Naive B cell (primary cell): ENCODE measurements at regions not wholly inside any gene's neighbourhood (a gene's known extent, or its start where the extent isn't known, plus 50 kb on each side); places are given as distances from the start of the nearest gene placed in this dataset.
"Not testable (repeated sequence)": the region's sequence is repeated elsewhere in the genome, so short reads cannot be mapped to it uniquely, and the experiment has no call there.

Experiments used
- ATAC-seq, 2 donors: fragments of 150-1000 bp; cut with Tn5 transposase; 2 replicates each; pipeline ENCODE4 v1.10.0; 2021; ENCODE audit warnings: low read depth in 2 of 2, mild to moderate bottlenecking in 2 of 2, moderate library complexity in 2 of 2
- DNase-seq: peaks from one replicate; pipeline ENCODE4 v3.0.0; 2022
- H3K27ac Mint-ChIP-seq, 6 donors: one replicate each; pipeline ENCODE4 v1.8.0; 2020 to 2022; ENCODE audit warnings: mild to moderate bottlenecking in 6 of 6, mixed read lengths in 6 of 6, moderate library complexity in 5 of 6, inconsistent platforms in 2 of 6
- H3K27me3 Mint-ChIP-seq, 3 donors: one replicate each; pipeline ENCODE4 v1.8.0; 2021 to 2022; ENCODE audit warnings: mixed read lengths in 3 of 3, mild to moderate bottlenecking in 1 of 3
- H3K36me3 Mint-ChIP-seq, 2 donors: one replicate each; pipeline ENCODE4 v1.8.0; 2020 to 2022; ENCODE audit warnings: mixed read lengths in 2 of 2, inconsistent platforms in 1 of 2, mild to moderate bottlenecking in 1 of 2
- H3K4me1 Mint-ChIP-seq, 3 donors: one replicate each; pipeline ENCODE4 v1.8.0; 2020 to 2022; ENCODE audit warnings: mixed read lengths in 3 of 3, inconsistent platforms in 1 of 3, mild to moderate bottlenecking in 1 of 3, moderate library complexity in 1 of 3
- H3K4me3 Mint-ChIP-seq, 8 donors: one replicate each; pipeline ENCODE4 v1.8.0; 2020 to 2022; ENCODE audit warnings: mild to moderate bottlenecking in 8 of 8, mixed read lengths in 8 of 8, moderate library complexity in 8 of 8, inconsistent platforms in 2 of 8
- H3K9me3 Mint-ChIP-seq, 7 donors: one replicate each; pipeline ENCODE4 v1.8.0; 2020 to 2022; ENCODE audit warnings: mixed read lengths in 7 of 7, mild to moderate bottlenecking in 5 of 7, inconsistent platforms in 2 of 7, moderate library complexity in 1 of 7

- Mint-ChIP-seq H3K9me3 (peaks cover 0 to 5% (median 4%) of the 10 kb centered on the region in 7 donors), H3K27me3 (no peaks in the 10 kb centered on the region), H3K36me3 (no peaks in the 10 kb centered on the region), H3K27ac (no peak overlapping the region), H3K4me1 (no peaks in the 10 kb centered on the region), H3K4me3 (no peak overlapping the region)
- DNase-seq (no peak), ATAC-seq (no peak)
These were observed 422.7 kb upstream of the CDH20 start for GRCh38 chr18:60910534-60910933.

DNA sequence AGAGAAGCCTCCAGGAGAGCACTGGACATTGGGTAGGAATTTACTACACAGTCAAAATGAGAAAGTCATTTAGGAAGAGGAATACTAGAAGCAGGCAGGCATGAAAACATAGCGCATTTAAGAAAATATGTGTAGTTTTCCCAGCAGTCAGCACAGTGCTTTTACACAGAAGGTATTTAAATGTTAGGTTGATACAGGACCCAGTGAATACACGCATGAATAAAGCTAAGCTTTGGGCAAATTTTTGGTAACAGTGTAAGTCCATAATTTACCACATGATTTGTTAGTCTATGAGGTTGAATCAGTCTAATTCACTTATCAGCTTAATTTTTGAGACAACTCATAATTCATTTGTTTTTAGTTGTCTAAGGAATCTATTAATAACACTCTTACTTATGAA lies 421.7 kb upstream of the CDH20 start:
- Mint-ChIP-seq H3K27ac (no peak overlapping the region), H3K36me3 (no peaks in the 10 kb centered on the region), H3K4me1 (no peaks in the 10 kb centered on the region), H3K27me3 (no peaks in the 10 kb centered on the region), H3K4me3 (no peak overlapping the region), H3K9me3 (peaks cover 0 to 5% (median 2%) of the 10 kb centered on the region in 7 donors)
- DNase-seq (no peak), ATAC-seq (no peak)

GRCh38 chr18:60915160-60915559 lies 418.1 kb upstream of the CDH20 start:
- H3K4me3 Mint-ChIP-seq = no peak overlapping the region
- DNase-seq (no peak), ATAC-seq (no peak)
- H3K36me3 Mint-ChIP-seq = no peaks in the 10 kb centered on the region
- no peaks in the 10 kb centered on the region for H3K4me1 Mint-ChIP-seq
- peaks cover 0 to 5% (median 2%) of the 10 kb centered on the region in 7 donors for H3K9me3 Mint-ChIP-seq
- H3K27ac Mint-ChIP-seq = no peak overlapping the region
- H3K27me3 Mint-ChIP-seq = no peaks in the 10 kb centered on the region

- H3K4me1 Mint-ChIP-seq, DNase-seq, ATAC-seq, H3K4me3 Mint-ChIP-seq, H3K36me3 Mint-ChIP-seq, H3K9me3 Mint-ChIP-seq, H3K27ac Mint-ChIP-seq, H3K27me3 Mint-ChIP-seq: not testable (repeated sequence)
These were observed 414.4 kb upstream of the CDH20 start for GRCh38 chr18:60918862-60919261.

GRCh38 chr18:60925892-60926291 lies 407.3 kb upstream of the CDH20 start:
- H3K27ac Mint-ChIP-seq = no peak overlapping the region
- H3K4me3 Mint-ChIP-seq = no peak overlapping the region
- no peaks in the 10 kb centered on the region for H3K4me1 Mint-ChIP-seq
- H3K36me3 Mint-ChIP-seq = no peaks in the 10 kb centered on the region
- peaks cover 0 to 9% (median 3%) of the 10 kb centered on the region in 7 donors for H3K9me3 Mint-ChIP-seq
- ATAC-seq = no peak
- no peak for DNase-seq
- H3K27me3 Mint-ChIP-seq = no peaks in the 10 kb centered on the region

DNA sequence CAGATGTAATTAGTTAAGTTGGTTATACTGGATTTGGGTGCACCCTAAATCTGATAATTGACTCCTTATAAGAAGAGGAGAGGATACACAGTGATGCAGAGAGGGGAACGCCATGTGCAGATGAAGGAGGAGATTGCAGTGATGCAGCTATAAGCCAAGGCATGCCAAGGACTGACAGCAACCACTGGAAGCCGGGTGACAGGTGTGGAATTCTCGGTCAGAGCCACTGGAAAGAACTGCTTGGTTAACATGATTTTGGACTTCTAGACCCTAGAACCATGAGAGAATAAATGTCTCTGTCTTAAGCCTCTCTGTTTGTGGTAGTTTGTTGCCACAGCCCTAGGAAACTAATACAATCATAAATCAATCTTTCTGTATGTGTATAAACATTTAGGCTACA lies 403.3 kb upstream of the CDH20 start:
- H3K36me3 Mint-ChIP-seq = no peaks in the 10 kb centered on the region
- DNase-seq (no peak), ATAC-seq (no peak)
- H3K27me3 Mint-ChIP-seq = no peaks in the 10 kb centered on the region
- H3K9me3 Mint-ChIP-seq = peaks cover 2 to 9% (median 4%) of the 10 kb centered on the region in 7 donors
- H3K4me1 Mint-ChIP-seq = no peaks in the 10 kb centered on the region
- H3K27ac Mint-ChIP-seq = no peak overlapping the region
- no peak overlapping the region for H3K4me3 Mint-ChIP-seq

DNA sequence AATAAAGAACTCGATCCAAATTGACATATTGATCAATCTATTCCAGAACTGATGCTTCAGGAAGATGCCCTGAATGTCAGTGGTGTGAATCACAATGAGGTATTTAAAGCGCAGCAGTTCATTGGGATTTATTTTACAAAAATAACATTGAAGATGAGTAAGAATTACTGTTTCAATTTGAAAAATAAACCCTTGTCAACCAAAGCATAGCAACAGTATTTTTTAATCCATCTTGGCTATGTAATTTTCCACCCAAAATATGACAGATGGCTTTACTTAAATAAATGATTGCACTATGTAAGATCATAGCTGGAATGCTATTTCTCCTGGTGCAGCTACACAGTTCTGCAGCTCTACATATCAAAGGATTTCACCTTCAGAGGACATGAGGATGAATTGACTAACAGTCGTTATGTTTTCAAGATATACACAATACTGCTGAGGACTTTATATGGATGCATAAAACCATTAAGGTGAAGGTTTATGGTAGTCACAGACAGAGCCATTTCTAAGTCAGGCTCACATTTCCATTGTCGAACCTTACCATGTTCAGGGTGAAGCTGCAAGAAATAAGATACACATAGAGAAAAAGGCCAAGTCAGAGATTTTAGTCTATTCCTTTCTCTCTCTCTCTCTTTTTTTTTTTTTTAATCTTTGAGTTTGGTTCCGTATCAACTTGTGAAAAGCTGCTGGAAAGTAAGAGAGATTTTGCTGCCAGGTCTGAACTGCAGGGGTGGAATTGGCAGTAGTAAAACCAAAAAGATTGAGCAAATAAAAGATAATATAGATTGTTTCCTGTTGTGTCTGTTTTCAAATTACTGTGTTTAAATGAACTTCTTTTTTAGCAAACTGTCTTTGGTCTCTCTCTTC lies 398.0 kb upstream of the CDH20 start:
- Mint-ChIP-seq H3K4me3 (no peak overlapping the region), H3K27ac (no peak overlapping the region), H3K27me3 (no peaks in the 10 kb centered on the region), H3K36me3 (no peaks in the 10 kb centered on the region), H3K9me3 (peaks cover 0 to 10% (median 3%) of the 10 kb centered on the region in 7 donors), H3K4me1 (no peaks in the 10 kb centered on the region)
- ATAC-seq = no peak
- no peak for DNase-seq

DNA sequence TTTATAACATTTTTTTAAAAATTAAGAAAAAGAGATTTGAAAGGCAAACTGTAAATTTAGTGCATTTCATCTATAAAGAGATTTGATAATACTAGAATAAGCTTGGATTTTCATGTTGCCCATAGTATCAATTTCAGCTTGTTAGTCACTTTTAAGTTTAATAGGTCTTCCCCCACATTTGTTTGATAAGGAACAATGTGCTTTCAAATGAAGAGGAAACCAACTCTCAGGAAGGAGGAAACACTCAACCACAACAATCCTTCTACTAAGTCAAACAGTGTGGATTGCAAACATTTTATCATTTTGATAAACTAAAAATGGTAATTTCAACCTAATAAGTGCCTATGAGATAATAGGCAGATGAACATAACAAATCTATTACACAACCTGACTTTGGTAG lies 397.1 kb upstream of the CDH20 start:
- H3K4me3 Mint-ChIP-seq = no peak overlapping the region

DNA sequence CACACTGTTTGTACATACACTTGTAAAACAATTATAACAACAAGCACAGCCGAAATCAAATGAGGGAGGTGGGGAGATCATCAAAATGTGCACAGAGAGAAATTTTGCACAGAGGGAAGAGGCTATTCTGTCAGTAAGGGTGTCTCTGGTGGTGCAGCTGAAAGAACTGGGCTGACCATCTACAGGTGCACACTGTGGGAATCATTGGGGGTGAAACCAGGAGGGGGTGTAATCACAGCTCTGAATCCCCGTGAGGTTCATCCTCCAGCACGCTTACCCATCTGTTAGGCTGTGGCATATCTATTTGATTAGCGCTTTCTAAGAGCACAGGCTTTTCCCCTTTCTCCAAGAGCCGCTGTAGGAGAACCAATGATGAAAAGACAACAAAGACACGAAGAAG lies 389.9 kb upstream of the CDH20 start:
- DNase-seq = no peak
- Mint-ChIP-seq H3K27ac (no peak overlapping the region), H3K27me3 (no peaks in the 10 kb centered on the region), H3K4me3 (no peak overlapping the region), H3K36me3 (no peaks in the 10 kb centered on the region), H3K4me1 (no peaks in the 10 kb centered on the region), H3K9me3 (peaks cover 0 to 6% (median 0%) of the 10 kb centered on the region in 7 donors)
- ATAC-seq = no peak

More for the DNA sequence above, 397.1 kb upstream of the CDH20 start:
- Mint-ChIP-seq H3K4me1 (no peaks in the 10 kb centered on the region), H3K27ac (no peak overlapping the region), H3K36me3 (no peaks in the 10 kb centered on the region), H3K9me3 (peaks cover 0 to 10% (median 3%) of the 10 kb centered on the region in 7 donors), H3K27me3 (no peaks in the 10 kb centered on the region)
- DNase-seq (no peak), ATAC-seq (no peak)

DNA sequence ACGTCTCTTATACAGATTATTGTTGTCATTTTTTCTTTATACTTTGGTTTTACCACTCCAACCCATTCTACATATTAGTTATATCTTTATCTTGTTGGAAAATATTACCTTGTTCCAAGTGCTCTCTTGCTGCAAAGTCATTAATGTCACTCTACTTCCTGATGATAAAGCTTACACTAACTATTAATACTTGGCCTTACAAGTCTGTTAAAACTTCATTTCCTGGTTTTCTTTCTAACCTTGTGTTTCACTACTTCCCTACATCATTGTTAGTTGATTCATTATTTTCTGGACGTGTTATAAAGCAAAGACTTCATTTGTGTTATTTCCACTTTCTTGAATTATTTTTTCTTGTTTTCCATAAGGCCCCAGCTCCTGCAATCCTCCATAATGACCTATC lies 382.6 kb upstream of the CDH20 start:
- Mint-ChIP-seq H3K36me3 (no peaks in the 10 kb centered on the region), H3K4me3 (no peak overlapping the region), H3K4me1 (no peaks in the 10 kb centered on the region), H3K27ac (no peak overlapping the region), H3K9me3 (peaks cover 0 to 6% (median 0%) of the 10 kb centered on the region in 7 donors), H3K27me3 (no peaks in the 10 kb centered on the region)
- DNase-seq (no peak), ATAC-seq (no peak)

DNA sequence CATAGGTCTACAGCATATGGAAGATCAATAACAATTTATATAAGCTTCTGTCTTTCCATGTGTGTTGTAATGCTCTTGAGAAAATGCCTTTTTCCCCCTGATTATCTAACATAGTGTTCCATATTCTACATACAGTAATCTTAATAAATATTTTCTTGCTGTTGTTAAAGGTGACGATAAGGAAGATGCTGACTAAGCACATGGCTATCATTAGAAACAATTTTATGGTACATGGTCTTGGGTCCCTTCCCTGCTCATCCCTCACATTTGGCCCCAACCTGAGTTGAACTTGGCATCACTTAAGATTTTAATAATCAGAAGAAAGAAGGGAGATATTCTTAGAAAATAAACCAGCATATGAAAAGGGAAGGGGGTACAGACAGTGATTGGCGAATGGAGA lies 382.1 kb upstream of the CDH20 start:
- H3K27me3 Mint-ChIP-seq = no peaks in the 10 kb centered on the region
- ATAC-seq = no peak
- H3K9me3 Mint-ChIP-seq = peaks cover 0 to 6% (median 0%) of the 10 kb centered on the region in 7 donors
- H3K4me3 Mint-ChIP-seq = no peak overlapping the region
- no peak for DNase-seq
- no peak overlapping the region for H3K27ac Mint-ChIP-seq
- H3K36me3 Mint-ChIP-seq = no peaks in the 10 kb centered on the region
- no peaks in the 10 kb centered on the region for H3K4me1 Mint-ChIP-seq

- Mint-ChIP-seq H3K4me1 (no peaks in the 10 kb centered on the region), H3K9me3 (peaks cover 0 to 4% (median 1%) of the 10 kb centered on the region in 7 donors), H3K4me3 (no peak overlapping the region), H3K27ac (no peak overlapping the region), H3K27me3 (no peaks in the 10 kb centered on the region), H3K36me3 (no peaks in the 10 kb centered on the region)
- ATAC-seq (no peak), DNase-seq (no peak)
These were observed 370.6 kb upstream of the CDH20 start for GRCh38 chr18:60962625-60963024.

DNA sequence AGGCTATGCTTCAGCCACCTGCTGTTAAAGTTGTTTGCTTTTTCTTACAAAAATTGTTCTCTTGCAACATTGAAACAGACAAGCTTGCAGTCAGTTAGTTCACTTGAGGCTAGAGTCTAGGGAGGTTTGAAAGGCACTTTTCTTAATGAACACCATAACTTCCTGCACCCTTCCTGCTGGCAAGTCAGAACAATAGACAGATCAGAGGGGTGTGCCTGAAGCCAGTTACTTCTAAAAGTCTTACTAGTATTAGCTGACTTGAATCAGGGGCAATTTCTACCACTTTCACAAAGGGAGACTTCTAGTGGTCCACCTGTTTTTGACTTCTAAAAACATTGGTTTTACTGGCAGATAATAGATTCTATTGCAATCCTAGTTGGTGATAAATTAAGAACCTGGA lies 367.4 kb upstream of the CDH20 start:
- no peaks in the 10 kb centered on the region for H3K27me3 Mint-ChIP-seq
- H3K36me3 Mint-ChIP-seq = no peaks in the 10 kb centered on the region
- no peaks in the 10 kb centered on the region for H3K4me1 Mint-ChIP-seq
- peaks cover 0 to 7% (median 1%) of the 10 kb centered on the region in 7 donors for H3K9me3 Mint-ChIP-seq
- H3K4me3 Mint-ChIP-seq = no peak overlapping the region
- ATAC-seq = no peak
- H3K27ac Mint-ChIP-seq = no peak overlapping the region
- DNase-seq = no peak

DNA sequence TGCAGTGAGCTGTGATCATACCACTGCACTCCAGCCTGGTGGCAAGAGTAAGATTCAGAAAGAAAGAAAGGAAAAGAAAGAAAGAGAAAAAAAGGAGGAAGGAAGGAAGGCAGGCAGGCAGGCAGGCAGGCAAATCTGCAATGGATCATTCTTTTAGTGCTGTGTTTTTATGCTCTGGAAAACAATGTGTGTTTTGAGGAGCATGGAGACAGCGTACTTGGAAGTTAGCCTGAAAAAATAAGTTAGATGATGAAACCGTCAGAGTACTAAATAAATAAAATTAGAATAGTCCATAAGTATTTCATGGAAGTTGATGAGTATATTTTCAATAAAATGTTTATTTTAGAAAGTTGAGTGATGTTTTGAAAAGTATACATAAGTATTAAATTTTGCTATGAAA lies 366.4 kb upstream of the CDH20 start:
- H3K4me3 Mint-ChIP-seq = no peak overlapping the region
- no peaks in the 10 kb centered on the region for H3K36me3 Mint-ChIP-seq
- ATAC-seq (no peak), DNase-seq (no peak)
- no peaks in the 10 kb centered on the region for H3K27me3 Mint-ChIP-seq
- H3K4me1 Mint-ChIP-seq = no peaks in the 10 kb centered on the region
- no peak overlapping the region for H3K27ac Mint-ChIP-seq
- peaks cover 0 to 7% (median 1%) of the 10 kb centered on the region in 7 donors for H3K9me3 Mint-ChIP-seq
